C1 segment of cervical spinal cord (tissue), 14 donors: ENCODE measurements at regions not wholly inside any gene's neighbourhood (a gene's known extent, or its start where the extent isn't known, plus 50 kb on each side); places are given as distances from the start of the nearest gene placed in this dataset.
"Not testable (repeated sequence)": the region's sequence is repeated elsewhere in the genome, so short reads cannot be mapped to it uniquely, and the experiment has no call there.

Experiments
- DNase-seq, 14 donors: peaks; one replicate each; lab custom pipeline; 2025; lab: John Stamatoyannopoulos, UW

DNA sequence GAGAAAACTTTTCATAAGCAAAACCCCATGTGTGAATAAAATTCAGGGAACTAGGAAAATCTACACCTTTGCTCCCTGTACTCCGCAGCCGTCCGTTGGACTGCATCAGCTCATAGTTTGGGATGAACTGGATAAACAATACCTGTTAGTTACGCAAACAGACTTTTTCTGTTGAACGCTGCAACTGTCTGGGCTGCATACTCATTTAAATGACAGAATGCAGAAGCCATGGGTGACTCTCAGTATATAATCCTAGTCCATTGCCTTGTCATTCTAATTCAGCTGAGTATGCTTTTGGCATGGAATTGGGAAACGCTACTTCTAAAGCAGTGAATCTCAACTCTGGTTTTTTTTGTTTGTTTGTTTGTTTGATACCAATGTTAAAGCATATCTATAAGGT lies 151.6 kb downstream of the SLITRK1 start:
- peak in 2 of 14 donors; percentile 6 to 26 for DNase-seq

DNA sequence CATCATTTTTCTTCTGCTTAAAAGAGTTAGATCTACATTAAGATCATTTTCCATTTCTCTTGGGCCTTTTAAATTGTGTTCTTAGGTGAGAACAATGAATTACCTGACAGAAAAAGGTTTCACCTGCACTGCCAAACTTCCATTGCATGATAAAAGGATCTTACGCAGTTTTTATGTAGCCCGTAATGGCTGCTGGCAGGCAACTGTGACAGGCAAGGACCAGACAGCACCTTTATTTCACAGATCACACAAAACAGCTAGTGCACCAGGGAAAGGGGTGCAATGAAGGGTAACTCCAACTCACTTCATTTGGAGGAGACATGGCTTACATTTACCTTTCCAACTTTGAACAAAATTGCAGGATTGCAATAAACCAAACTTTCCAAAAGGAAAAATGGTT lies 159.8 kb downstream of the SLITRK1 start:
- DNase-seq, result no peak

DNA sequence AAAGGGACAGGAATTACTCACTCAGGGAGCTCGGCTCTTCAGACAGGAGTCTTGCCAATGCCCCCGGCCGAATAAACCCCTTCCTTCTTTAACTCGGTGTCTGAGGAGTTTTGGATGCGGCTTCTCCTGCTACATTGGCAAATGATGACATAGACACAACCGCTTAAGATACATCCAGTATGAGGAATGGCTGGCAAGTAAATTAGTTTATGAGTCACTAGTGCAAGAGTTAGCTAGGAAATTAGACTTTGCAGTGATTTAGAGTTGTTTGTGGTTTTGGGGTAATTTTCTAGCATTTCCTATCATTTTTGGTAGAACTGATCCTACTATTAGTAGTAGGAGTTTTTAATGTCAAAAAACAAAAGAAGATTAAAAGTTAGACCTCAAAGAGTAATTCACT lies 166.2 kb downstream of the SLITRK1 start:
- DNase-seq, result no peak

DNA sequence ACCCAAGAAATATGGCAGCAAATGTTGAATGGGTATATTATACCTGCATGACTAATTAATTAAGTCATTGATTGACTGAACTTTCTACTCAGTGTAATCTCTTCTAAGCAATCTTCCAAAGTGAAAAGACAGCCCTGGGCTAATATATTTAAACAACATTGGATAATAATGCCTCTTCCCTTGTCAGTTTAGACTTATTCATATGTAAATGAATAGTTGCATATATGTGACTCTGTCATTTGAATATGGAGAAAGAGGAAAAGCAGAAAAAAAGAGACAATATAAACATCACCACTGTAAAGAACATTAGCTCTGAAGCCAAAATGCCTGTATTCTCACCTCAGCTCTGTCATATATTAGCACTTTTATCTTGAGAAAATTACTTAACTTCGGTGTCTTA lies 168.0 kb downstream of the SLITRK1 start:
- no peak for DNase-seq

DNA sequence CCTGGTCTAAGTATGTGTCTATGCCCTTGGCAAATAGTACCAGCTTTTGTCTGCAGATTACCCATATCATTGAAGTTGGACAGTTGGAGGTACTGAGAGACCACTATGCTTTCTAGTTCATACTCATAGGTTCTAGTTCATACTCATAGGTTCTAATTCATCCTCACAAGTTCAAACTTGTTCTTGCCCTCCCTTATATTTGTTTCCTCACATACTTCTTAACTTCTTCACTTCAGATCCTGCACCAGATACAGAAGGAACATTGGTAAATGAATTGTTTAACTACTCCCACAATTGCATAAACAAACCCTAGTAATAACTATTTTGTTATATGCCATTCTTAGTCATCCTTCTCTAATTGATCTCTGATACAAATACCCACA lies 172.2 kb downstream of the SLITRK1 start:
- no peak for DNase-seq

DNA sequence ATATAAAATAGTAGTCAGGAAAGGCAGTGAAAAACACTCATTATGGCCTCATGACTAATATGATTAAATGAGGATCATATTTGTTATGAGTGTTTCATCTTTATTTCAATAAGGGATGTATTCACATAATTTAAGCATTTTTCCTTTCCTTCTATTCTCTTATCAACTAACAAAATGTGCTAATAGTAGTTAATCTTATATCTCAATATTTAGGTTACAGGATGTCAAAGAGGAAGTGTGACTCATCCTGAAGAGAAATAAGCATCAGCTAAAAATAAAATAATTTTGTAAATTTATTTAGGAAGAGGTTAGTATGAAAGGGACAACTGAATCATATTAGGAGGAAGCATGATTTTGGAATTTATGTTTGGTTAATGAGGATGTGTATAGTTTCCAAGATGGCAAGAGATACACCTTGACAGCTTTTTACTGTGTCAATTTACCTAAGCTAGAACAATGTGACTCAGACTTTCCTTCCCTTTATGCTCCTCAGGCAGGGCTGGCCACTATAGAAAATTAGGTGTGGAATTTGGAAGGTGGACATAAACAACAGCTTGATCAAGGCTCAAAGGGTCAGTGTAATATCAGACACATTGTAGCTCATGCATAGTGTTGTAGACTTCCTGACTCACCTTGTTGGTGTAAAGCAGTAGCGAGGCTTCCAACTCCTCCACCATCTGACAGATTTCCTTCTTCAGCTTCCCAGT lies 172.7 kb downstream of the SLITRK1 start:
- no peak for DNase-seq

DNA sequence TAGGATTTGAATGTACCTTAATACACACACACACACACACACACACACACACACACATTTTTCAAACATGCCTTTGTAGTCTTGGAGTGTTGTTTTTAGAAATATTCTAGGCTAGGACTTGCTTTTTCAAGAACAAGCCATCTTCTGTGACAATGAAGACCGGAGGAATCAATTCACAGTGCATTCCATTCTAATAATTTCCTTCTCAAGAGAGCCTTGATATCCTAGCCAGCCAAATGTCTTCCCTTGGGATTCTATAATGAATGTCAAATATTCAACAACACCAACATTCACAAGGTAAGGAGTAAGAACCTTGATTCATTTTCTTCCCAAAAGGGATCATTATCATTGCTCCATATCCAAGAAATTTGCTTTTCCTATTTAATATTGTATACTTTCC lies 180.3 kb downstream of the SLITRK1 start:
- no peak for DNase-seq

DNA sequence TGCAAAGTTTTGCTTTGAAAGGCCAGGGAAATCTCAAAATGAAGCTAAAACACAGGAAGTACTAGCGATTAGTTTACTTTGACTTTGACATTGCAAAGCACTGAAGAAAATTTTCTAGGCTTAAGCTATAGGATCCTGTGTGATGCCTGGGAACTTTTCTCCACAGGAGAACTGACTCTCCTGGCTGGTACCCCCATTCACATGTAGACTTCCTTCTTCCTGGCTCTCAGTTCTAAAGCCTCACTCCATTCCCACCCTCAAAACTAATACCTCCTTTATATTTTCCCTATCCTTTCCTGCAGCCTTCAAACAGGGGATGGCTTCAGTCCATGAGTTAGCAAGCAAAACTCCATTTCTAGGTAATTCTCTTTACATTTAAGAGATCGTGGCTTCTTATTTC lies 189.5 kb downstream of the SLITRK1 start:
- DNase-seq, result no peak

DNA sequence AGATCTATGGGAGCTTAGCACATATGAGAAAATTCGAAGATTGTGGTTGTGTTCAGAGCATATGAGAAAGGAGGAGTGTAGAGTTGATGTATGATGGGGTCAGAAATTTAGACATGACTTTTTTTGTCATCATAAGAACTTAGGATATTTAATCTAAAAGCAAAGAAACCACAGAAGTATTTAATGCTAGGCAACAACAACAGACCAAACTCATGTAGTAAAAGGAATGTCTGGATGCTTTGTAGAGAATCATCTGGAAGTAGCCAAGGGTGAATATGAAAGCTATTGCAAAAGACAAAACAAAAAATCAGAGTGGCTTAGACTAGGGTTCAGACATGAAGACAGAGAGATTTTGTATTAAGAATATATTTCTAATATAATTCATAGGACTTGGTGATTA lies 190.3 kb downstream of the SLITRK1 start:
- no peak for DNase-seq

DNA sequence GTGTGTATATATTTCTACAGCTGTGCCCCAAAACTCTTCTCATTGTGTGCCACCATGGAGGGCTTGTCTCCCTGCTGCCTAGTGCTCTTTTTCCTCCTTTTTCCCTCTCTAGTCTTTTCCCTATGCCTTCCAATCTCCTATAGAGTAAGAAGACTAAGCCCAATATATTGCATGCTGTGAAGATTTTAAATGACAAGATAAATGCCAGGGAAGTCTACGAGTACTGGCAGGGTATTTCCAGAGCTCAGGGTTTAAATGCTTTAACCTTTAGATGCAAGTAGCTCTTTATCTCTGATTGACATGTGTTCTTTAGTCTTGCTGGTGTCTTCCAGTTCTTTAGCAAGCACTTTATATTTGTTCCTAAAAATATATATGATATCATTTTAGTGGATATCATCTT lies 200.7 kb downstream of the SLITRK1 start:
- DNase-seq, result no peak

DNA sequence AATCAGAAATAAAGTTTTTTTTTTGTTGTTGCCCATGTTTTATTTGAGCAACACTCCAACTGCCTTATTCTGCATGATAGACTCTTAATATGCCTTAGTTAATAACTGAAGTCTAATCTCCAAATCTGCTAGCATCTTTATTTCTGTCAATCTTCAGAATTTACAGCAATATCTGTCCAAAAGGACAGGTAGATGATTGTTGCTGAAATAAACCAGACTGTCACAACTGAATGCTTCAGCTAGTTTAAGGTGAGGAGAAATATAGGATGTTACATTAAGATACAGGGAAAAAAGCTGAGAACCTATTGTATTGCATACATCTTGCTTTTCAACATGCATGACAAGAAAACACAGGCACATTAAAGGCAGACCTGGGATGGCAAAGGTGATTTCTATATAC lies 204.3 kb downstream of the SLITRK1 start:
- no peak for DNase-seq

DNA sequence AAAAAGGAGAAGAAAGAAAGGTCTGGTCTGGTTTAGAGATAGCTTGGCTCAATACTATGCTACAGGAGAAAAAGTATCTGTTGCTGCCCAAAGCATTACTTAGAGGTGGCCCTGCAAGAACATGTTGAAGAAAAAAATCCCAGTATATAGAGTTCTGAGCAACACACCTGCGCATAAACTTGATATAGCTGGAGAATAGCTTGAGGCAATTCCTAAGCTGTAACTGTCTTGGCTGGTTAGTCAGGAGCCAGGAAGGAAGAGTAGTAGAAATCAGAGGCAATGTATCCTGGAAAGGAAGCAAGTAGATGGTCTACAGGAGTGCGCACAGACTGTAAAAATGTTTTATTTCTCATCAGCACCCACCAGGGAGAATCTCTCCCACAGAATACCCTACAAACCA lies 209.7 kb downstream of the SLITRK1 start:
- no peak for DNase-seq

DNA sequence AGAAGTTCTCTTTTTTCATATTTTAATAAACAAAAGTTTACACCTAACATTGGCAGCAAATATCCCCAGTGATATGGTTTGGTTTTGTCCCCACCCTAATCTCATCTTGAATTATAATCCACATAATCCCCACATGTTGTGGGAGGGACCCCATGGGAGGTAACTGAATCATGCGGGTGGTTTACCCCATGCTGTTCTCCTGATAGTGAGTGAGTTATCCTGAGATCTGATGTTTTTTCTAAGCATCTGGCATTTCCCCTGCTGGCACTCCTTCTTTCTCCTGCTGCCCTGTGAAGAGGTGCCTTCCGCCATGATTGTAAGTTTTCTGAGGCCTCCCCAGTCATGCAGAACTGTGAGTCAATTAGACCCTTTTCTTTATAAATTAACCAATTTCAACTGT lies 214.7 kb downstream of the SLITRK1 start:
- no peak for DNase-seq

DNA sequence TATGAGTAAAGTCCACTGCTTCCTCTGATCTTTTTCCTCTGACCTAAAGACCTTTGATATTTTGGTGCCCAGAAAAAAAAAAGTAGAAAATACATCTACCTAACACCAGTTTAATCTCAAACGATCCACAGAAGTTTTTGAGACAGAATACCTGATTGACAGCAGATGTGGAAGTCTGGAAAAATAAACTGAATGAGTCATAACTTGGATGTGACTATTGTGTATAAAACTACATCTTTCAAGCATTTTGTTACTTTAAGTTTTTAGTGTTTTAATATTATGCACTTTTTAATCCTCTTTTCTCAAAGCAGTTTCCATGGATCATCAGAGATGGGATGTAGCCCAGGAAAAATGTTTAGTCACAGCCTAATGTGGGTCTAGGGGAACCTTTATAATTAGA lies 216.1 kb downstream of the SLITRK1 start:
- no peak for DNase-seq

DNA sequence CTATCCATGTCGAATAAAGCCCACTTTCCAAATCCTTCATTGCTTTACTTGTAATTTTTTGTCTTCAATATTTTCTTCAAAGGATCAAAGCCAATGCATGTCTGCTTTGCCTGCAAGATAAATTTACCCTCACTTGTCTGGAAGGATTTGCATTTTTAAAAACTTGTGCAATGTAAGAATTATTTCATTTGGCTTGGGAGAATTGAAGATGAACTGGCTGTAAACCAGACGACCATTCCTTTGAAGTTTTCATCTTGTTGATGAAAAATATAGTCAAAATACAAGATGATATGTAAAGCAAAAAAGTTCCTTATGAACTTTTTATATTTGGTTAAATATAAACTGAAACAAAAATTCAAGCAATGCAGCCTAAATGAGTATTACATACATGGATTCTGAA lies 225.0 kb downstream of the SLITRK1 start:
- no peak for DNase-seq

DNA sequence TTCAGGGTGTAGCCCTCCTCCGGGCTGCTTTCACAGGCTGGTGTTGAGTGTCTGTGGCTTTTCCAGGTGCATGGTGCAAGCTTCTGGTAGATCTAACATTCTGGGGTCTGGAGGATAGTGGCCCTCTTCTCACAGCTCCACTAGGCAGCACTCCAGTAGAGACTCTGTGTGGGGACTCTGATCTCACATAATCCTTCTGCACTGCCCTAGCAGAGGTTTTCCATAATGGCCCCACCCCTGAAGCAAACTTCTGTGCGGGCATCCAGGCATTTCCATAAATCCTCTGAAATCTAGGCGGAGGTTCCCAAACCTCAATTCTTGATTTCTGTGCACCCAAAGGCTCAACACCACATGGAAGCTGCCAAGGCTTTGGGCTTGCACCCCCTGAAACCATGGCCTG lies 239.7 kb downstream of the SLITRK1 start:
- DNase-seq, result not testable (repeated sequence)

DNA sequence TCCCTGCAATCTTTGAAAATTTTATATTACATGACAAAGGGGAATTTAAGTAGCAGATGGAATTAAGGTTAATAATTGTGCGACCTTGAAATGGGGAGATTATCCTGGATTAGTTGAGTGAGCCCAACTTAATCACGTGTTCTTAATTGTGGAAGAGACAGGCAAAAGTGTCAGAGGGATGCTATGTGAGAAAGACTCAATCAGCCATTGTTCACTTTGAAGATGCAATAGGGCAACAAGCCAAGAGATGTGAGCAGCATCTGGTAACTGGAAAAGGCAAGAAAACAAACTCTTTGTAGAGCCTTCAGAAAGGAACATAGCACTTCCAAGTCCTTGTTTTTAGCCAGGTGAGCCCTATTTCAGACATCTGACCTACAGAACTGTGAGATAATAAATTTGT lies 247.7 kb downstream of the SLITRK1 start:
- DNase-seq, result peak in 8 of 14 donors; percentile 0 to 30 (median 4)

DNA sequence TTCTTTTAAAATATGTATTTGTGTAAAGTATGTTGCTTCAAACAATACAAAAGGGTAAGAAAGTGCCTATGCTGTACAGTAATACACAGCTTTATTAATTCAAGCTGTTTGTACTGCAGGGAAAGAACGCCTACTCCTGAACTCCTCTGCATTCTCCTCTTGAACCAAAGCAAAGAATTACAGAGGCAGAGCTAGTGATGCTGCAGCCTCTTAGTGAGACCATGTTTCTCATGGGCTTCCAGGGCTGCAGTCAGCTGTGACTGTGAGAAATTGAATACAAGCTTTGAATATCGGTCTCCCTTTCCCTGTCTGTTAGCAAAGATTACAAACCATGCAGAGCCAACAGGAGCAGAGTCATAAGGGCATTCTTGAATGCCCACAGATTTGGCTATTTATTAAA lies 248.5 kb downstream of the SLITRK1 start:
- peak in 1 of 14 donors; percentile 11 for DNase-seq

DNA sequence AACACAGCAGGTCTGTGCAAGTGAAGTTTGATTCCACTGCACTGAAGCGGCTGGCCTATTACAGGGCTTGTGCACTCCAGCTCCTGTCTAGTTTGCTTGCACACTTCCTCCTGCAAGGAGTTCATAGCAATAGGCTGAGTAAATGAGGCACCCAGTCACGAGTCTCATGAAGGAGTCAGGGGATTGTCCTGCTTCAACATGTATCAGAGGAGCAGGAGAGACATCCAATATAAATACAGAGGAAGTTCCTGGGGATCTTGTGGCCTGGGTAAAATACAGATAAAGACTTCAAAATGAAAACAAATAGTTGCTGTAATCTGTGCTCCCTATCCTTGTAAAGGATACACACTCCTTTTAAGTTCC lies 259.9 kb downstream of the SLITRK1 start:
- no peak for DNase-seq

DNA sequence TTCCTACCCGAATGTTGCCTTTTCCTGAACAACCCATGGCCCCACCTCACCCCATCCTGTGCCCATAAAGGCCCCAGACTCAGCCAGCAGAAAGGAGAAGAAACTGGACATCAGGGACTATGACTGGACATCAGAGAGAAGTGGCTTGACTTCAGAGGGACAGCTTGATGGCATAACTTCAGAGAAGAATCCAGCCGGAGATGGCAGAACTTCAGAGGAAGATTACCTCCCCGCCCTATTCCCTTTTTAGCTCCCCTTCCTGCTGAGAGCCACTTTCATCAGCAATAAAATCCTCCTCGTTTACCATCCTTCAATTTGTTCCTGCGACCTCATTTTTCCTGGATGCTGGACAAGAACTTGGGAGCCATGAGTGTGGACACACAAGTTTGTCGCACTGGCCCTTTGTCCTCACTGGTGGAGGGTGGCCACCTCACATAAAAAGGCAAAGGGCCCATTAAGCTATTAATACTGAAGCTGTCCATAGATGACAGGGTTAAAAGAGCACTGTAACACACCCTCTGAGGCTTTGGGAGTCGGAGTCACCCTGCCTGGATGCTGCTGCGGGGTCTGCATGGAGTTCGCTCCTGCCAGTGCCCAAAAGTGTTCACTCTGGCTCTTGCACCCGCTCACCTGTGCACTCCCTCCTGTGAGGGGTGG lies 260.4 kb downstream of the SLITRK1 start:
- no peak for DNase-seq

DNA sequence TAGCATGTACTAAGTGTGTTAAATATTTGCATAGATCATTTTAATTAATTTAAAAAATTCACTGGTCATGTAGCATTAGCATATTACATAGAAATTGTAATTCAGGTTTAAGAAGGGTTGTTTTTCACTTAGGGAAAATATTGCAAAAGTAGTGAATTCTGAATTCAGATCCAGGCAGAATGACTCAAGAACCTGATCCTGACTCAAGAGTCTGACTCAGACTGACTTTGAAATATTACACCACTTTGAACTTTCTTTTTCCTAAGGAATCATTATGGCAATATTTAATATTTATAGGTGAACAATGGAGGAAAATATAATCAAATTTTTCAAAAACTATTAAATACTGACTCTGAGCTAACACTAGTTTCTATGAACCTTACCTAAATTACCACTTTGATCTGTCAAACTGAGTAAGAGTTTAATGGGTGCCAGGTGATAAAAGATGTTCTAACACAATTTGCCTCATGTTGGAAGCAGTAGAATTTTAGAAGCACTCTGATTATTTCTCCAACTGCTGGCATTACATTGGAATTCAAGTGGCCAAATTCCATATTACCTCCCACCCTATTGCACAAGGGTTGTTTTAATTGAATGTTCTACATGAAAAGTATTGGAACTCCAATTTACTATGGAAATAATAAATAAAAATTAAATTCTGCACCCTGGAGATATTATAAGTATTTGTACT lies 261.6 kb downstream of the SLITRK1 start:
- no peak for DNase-seq

DNA sequence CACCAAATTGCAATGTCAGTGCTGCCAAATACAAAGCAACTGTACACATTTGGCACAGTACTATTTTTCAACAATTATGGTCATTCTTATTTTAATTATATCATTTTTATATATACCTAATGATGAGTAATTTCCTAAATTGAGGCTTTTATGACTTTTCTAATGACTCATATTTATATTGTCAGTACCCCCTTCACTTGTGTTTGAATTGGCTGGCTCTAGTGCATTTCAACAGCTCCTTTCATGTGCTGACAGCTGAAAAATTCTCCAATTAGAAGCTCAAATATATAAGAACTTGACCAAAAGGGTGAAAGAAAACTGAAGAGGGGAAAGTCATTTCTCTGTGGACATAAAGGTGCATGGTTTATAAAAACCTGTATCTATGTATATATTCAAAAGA lies 263.3 kb downstream of the SLITRK1 start:
- DNase-seq, result no peak

DNA sequence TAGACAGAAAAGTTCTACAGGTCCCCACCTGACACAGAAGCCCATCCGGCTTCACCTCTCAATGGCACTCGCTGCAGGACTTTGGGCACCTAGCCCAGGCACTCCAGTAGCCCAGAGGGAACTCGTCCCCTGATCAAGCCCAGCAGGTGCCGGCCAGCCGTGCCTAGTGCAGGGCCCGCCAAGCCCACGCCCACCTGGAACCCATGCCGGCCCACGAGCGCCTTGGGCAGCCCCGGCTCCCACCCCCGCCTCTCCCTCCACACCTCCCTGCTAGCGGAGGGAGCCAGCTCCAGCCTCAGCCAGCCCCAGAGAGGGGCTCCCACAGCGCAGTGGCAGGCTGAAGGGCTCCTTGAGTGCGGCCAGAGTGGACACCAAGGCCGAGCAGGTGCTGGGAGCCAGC lies 268.8 kb downstream of the SLITRK1 start:
- no peak for DNase-seq
